ENCODE measurements at regions not wholly inside any gene's neighbourhood (a gene's known extent, or its start where the extent isn't known, plus 50 kb on each side); places are given as distances from the start of the nearest gene placed in this dataset.
"Not testable (repeated sequence)": the region's sequence is repeated elsewhere in the genome, so short reads cannot be mapped to it uniquely, and the experiment has no call there.

GRCh38 chr12:91643763-91644162 lies 461.1 kb upstream of the DCN start:
- TF ChIP-seq CTCF (IDR thresholded peaks at IDR 0.05; ENCODE audit: control insufficient read depth, extremely low read depth, insufficient read depth): no peak

GRCh38 chr12:91640021-91640420 lies 457.4 kb upstream of the DCN start:
- no peak overlapping the region for H3K4me3 ChIP-seq (ENCODE audit: low read depth, low read length)
- DNase-seq (ENCODE audit: low read depth): no peak
- TF ChIP-seq CTCF (IDR thresholded peaks at IDR 0.05; ENCODE audit: control insufficient read depth, extremely low read depth, insufficient read depth): no peak

More at GRCh38 chr12:91643763-91644162, 461.1 kb upstream of the DCN start:
- H3K4me3 ChIP-seq (ENCODE audit: low read depth, low read length): no peak overlapping the region
- no peak for DNase-seq (ENCODE audit: low read depth)

GRCh38 chr12:91639327-91639726 lies 456.7 kb upstream of the DCN start:
- no peak for TF ChIP-seq CTCF (IDR thresholded peaks at IDR 0.05; ENCODE audit: control insufficient read depth, extremely low read depth, insufficient read depth)
- H3K4me3 ChIP-seq (ENCODE audit: low read depth, low read length): no peak overlapping the region
- DNase-seq (ENCODE audit: low read depth): no peak

- no peak overlapping the region for H3K4me3 ChIP-seq (ENCODE audit: low read depth, low read length)
- DNase-seq (ENCODE audit: low read depth): peak; percentile 75
- TF ChIP-seq CTCF (IDR thresholded peaks at IDR 0.05; ENCODE audit: control insufficient read depth, extremely low read depth, insufficient read depth): no peak
Observed at GRCh38 chr12:91637789-91638624, 455.4 kb upstream of the DCN start.

GRCh38 chr12:91636721-91637120 lies 454.1 kb upstream of the DCN start:
- TF ChIP-seq CTCF (IDR thresholded peaks at IDR 0.05; ENCODE audit: control insufficient read depth, extremely low read depth, insufficient read depth): no peak
- no peak overlapping the region for H3K4me3 ChIP-seq (ENCODE audit: low read depth, low read length)
- DNase-seq (ENCODE audit: low read depth): no peak

- not testable (repeated sequence) for H3K4me3 ChIP-seq (ENCODE audit: low read depth, low read length); DNase-seq (ENCODE audit: low read depth)
Observed at GRCh38 chr12:91634386-91634713, 451.7 kb upstream of the DCN start.

GRCh38 chr12:91633734-91634357 lies 451.2 kb upstream of the DCN start:
- H3K4me3 ChIP-seq (ENCODE audit: low read depth, low read length): no peak overlapping the region
- DNase-seq (ENCODE audit: low read depth): no peak
- no peak for TF ChIP-seq CTCF (IDR thresholded peaks at IDR 0.05; ENCODE audit: control insufficient read depth, extremely low read depth, insufficient read depth)
